Naive thymus-derived CD8-positive, alpha-beta T cell (primary cell): ENCODE measurements at regions not wholly inside any gene's neighbourhood (a gene's known extent, or its start where the extent isn't known, plus 50 kb on each side); places are given as distances from the start of the nearest gene placed in this dataset.
A peak's percentile ranks its signal among the peaks of the same experiment; 100 is the strongest.
"Not testable (repeated sequence)": the region's sequence is repeated elsewhere in the genome, so short reads cannot be mapped to it uniquely, and the experiment has no call there.

Experiments used
- ATAC-seq, 2 donors: fragments of 150-1000 bp; cut with Tn5 transposase in 1 of 2; sonication (Bioruptor Pico), chemical (Tn5 transposase) in 1 of 2; 1 replicate in 1 of 2; 2 replicates in 1 of 2; pipeline ENCODE4 v1.10.0; 2021; ENCODE audit warnings: mild to moderate bottlenecking in 2 of 2, moderate library complexity in 2 of 2
- POLR2A ChIA-PET: fragments of 350-600 bp; sonication (Branson Sonifier 250); formaldehyde crosslinking; loops from one replicate; lab custom pipeline; 2021; ENCODE audit warnings: antibody characterized with exemption; lab: Charles Lee
- DNase-seq, 10 donors: peaks; one replicate each; pipeline versions ENCODE4 v3.0.0 to v3.0.0-alpha.2; 2020 to 2022
- H3K27ac Mint-ChIP-seq, 10 donors: one replicate each; pipeline ENCODE4 v1.8.0; 2020 to 2022; ENCODE audit warnings: mild to moderate bottlenecking in 10 of 10, mixed read lengths in 10 of 10, moderate library complexity in 4 of 10, inconsistent platforms in 1 of 10
- H3K27me3 Mint-ChIP-seq, 5 donors: one replicate each; pipeline ENCODE4 v1.8.0; 2021 to 2022; ENCODE audit warnings: mixed read lengths in 5 of 5
- H3K36me3 Mint-ChIP-seq, 3 donors: one replicate each; pipeline ENCODE4 v1.8.0; 2020 to 2022; ENCODE audit warnings: mixed read lengths in 3 of 3, mild to moderate bottlenecking in 2 of 3, inconsistent platforms in 1 of 3
- H3K4me1 Mint-ChIP-seq, 4 donors: one replicate each; pipeline ENCODE4 v1.8.0; 2021 to 2022; ENCODE audit warnings: mixed read lengths in 4 of 4
- H3K4me3 Mint-ChIP-seq, 10 donors: one replicate each; pipeline ENCODE4 v1.8.0; 2020 to 2022; ENCODE audit warnings: mild to moderate bottlenecking in 10 of 10, mixed read lengths in 10 of 10, moderate library complexity in 6 of 10, inconsistent platforms in 1 of 10
- H3K9me3 Mint-ChIP-seq, 9 donors: one replicate each; pipeline ENCODE4 v1.8.0; 2020 to 2022; ENCODE audit warnings: mixed read lengths in 9 of 9, mild to moderate bottlenecking in 3 of 9, inconsistent platforms in 1 of 9, moderate library complexity in 1 of 9

DNA sequence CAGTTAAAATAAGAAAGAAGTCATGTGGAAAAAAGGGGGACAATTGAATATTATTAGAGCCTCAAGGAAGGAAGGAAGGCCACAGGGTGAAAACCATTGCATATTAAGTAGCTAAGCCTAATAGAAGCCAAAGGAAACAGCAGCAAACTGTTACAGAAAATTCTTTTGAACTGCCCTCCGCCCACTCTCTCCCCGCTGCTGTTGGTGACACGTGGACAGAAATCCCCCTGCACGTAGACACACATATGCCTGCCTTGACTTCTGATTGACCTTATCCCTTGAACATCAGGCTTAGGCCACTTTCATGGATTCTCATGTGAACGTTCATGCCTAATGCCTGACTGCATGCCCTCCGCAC, 229.1 kb downstream of the KCNRG start:
- no peaks in the 10 kb centered on the region for H3K36me3 Mint-ChIP-seq
- DNase-seq (no peak), ATAC-seq (no peak)
- no peaks in the 10 kb centered on the region for H3K9me3 Mint-ChIP-seq
- peaks cover 0 to 23% (median 2%) of the 10 kb centered on the region in 4 donors for H3K4me1 Mint-ChIP-seq
- H3K27ac Mint-ChIP-seq, result peak overlapping the region in 2 of 10 donors; percentile 57 to 61
- POLR2A ChIA-PET, result no interaction called here
- H3K27me3 Mint-ChIP-seq, result peaks cover 0 to 3% (median 0%) of the 10 kb centered on the region in 5 donors
- H3K4me3 Mint-ChIP-seq, result no peak overlapping the region

DNA sequence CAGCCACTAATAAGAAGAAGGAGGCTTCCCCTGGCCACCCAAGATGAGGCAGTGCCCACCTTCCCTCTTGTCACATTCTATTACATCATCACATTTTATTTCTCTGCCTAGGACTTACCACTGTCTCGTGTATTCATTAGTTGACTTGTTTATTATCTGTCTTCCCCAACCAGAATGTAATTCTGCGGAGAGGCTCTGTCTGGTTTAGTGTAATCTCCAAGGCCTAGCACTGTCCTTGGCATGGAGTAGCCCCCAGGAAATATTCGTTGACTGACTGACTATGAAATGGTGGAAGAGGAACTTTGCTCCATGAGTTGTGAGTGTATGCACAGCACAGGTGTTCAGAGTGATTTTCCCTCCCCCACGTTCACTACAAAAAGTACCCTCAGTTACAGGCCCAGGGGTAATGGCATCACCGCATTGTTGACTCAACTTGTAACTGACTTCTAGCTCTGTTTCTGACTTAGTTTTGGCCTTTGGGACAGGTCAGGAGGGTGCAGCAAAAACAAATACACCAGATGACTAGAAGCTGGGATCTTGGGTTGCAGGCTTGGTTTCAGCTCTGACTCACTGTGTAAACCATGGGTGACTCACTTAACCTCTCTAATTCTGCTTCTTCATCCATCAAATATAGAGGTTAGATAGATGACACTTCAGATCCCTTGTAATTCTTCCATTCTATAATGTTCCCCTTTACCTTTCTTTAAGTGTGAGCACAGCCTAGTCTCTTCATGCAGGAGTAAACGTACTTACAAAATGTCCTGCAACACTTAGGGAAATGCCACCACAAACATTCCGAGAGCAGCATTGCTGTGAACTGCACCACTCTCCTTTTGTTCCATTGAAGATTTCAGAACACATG, 229.7 kb downstream of the KCNRG start:
- peak overlapping the region in 1 of 10 donors; percentile 4 for H3K4me3 Mint-ChIP-seq
- H3K27ac Mint-ChIP-seq, result peak overlapping the region in 2 of 10 donors; percentile 57 to 61
- no peaks in the 10 kb centered on the region for H3K9me3 Mint-ChIP-seq
- peaks cover 0 to 3% (median 0%) of the 10 kb centered on the region in 5 donors for H3K27me3 Mint-ChIP-seq
- peaks cover 0 to 27% (median 2%) of the 10 kb centered on the region in 4 donors for H3K4me1 Mint-ChIP-seq
- DNase-seq (no peak), ATAC-seq (peak in 1 of 2 donors; percentile 35)
- H3K36me3 Mint-ChIP-seq, result no peaks in the 10 kb centered on the region
- POLR2A ChIA-PET, result no interaction called here

DNA sequence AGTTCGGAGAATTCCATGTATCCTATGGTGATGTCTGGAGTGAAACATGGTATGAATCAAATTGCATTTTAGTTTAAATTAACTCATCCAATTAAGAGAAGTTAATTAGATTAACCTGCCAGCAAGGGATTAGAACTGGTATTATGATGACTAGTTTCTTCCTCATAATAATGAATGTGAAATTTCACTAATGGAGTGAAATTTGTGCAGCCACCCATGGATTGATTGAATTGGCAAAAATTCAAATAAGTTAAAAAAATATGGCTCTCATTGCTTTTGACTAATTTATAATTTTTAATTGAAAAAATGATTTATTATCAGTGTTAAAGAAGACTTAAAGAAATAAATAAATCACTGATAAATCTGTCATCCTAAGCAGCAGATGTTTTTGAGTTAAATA, 232.0 kb downstream of the KCNRG start:
- Mint-ChIP-seq H3K9me3 (no peaks in the 10 kb centered on the region), H3K36me3 (peaks cover 0 to 4% (median 0%) of the 10 kb centered on the region in 3 donors), H3K27ac (no peak overlapping the region), H3K27me3 (peaks cover 0 to 3% (median 0%) of the 10 kb centered on the region in 5 donors), H3K4me3 (no peak overlapping the region), H3K4me1 (peaks cover 0 to 30% (median 2%) of the 10 kb centered on the region in 4 donors)
- no peak for ATAC-seq
- POLR2A ChIA-PET, result no interaction called here
- DNase-seq, result no peak

DNA sequence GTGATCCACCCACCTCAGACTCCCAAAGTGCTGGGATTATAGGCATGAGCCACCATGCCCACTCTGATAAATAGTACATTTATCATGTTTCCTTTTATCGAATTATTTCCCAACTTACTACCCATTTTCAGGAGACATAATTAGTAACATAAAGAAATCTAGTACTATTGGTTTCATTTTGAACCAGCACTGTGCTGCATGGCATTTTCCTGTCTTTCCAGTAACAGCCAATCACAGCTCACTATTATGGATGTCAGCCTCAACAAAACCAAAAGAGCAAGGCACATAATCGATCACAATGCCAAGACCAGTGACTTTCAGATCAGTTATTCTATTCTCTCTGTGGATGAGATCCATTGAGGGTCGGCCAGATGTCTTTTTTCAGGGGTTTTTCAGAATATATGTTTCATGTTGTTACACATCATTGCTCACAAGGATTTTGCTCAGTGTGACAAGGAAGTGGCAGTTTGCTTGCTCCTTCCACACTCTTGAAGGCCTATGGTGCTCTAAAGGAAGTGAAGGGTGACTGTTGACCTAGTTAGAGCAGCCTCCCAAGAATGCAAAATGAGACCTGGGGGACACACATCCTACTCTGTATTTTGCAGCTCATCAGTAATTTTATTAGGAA, 233.4 kb downstream of the KCNRG start:
- H3K9me3 Mint-ChIP-seq, result no peaks in the 10 kb centered on the region
- peak overlapping the region in 3 of 10 donors; percentile 20 to 37 (median 23) for H3K27ac Mint-ChIP-seq
- POLR2A ChIA-PET, result no interaction called here
- H3K36me3 Mint-ChIP-seq, result peaks cover 0 to 4% (median 0%) of the 10 kb centered on the region in 3 donors
- ATAC-seq (no peak), DNase-seq (no peak)
- peaks cover 0 to 3% (median 0%) of the 10 kb centered on the region in 5 donors for H3K27me3 Mint-ChIP-seq
- peak overlapping the region in 1 of 10 donors; percentile 13 for H3K4me3 Mint-ChIP-seq
- peaks cover 0 to 30% (median 2%) of the 10 kb centered on the region in 4 donors for H3K4me1 Mint-ChIP-seq

DNA sequence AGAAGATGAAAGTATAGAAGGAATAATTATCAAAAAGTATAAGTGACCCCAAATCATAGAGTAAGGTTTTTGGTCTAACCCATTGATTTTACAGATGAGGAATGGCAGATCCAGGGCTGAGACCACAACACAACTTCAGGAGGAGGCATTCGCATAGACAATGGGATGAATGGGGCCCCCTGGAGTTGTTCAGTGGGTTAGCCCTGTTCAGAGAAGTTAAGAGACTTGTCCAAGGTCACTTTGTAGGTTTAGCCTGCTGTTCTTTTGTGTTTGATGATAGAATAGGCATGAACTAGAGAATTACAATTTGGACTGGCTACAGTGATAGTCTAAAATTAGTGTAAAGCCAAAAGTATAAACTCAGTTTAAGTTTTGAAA, 233.9 kb downstream of the KCNRG start:
- no peaks in the 10 kb centered on the region for H3K9me3 Mint-ChIP-seq
- peak overlapping the region in 1 of 10 donors; percentile 13 for H3K4me3 Mint-ChIP-seq

DNA sequence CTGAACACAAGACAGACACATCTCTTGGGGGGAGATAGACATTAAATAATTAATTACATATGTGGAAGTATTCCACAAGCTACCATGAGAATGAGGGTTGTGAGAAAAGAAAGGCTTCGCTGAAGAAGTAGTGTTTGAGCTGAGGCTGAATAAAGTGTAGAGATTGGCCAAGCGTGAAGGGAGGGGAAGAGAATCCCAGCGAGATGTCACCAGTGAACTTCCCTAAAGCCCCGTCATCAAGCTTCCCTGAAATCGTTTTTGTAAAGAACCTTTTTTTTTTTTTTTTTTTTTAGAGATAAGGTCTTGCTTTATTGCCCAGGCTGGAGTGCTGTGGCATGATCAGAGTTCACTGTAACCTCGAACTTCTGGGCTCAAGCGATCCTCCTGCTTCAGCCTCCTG, 235.2 kb downstream of the KCNRG start:
- H3K4me3 Mint-ChIP-seq, result no peak overlapping the region
- DNase-seq (no peak), ATAC-seq (no peak)
- peaks cover 0 to 26% (median 3%) of the 10 kb centered on the region in 4 donors for H3K4me1 Mint-ChIP-seq
- peaks cover 0 to 3% (median 0%) of the 10 kb centered on the region in 5 donors for H3K27me3 Mint-ChIP-seq
- no peak overlapping the region for H3K27ac Mint-ChIP-seq
- no peaks in the 10 kb centered on the region for H3K9me3 Mint-ChIP-seq
- H3K36me3 Mint-ChIP-seq, result peaks cover 0 to 4% (median 0%) of the 10 kb centered on the region in 3 donors
- POLR2A ChIA-PET, result no interaction called here

More for the DNA sequence above, 233.9 kb downstream of the KCNRG start:
- POLR2A ChIA-PET, result no interaction called here
- H3K36me3 Mint-ChIP-seq, result peaks cover 0 to 4% (median 0%) of the 10 kb centered on the region in 3 donors
- H3K4me1 Mint-ChIP-seq, result peaks cover 0 to 30% (median 2%) of the 10 kb centered on the region in 4 donors
- DNase-seq, result no peak
- no peak for ATAC-seq
- peaks cover 0 to 3% (median 0%) of the 10 kb centered on the region in 5 donors for H3K27me3 Mint-ChIP-seq
- peak overlapping the region in 2 of 10 donors; percentile 23 to 37 for H3K27ac Mint-ChIP-seq

DNA sequence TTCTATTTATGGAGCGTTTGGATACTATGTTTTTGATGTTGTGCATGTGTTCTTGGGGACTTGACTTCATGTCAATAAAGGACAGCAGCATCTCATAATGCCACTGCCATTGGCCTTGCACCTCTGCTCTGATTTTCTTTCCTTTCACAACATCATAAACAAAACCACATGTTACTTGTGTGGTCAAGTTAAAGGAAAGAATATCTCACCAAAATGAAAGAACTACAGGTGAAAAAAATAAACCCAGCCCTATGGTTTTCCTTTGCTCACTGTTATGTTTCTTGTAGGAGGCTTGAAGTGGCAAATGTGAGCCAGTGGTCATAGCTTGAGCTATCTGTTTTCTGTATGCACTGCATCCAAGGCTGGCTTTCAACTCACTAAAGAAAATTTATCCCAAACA, 240.4 kb downstream of the KCNRG start:
- no peaks in the 10 kb centered on the region for H3K27me3 Mint-ChIP-seq
- ATAC-seq, result no peak
- no peak overlapping the region for H3K27ac Mint-ChIP-seq
- no peak overlapping the region for H3K4me3 Mint-ChIP-seq
- peaks cover 0 to 2% (median 0%) of the 10 kb centered on the region in 9 donors for H3K9me3 Mint-ChIP-seq
- peaks cover 5 to 33% (median 13%) of the 10 kb centered on the region in 4 donors for H3K4me1 Mint-ChIP-seq
- peak in 1 of 10 donors; percentile 31 for DNase-seq
- POLR2A ChIA-PET, result no interaction called here
- H3K36me3 Mint-ChIP-seq, result no peaks in the 10 kb centered on the region

DNA sequence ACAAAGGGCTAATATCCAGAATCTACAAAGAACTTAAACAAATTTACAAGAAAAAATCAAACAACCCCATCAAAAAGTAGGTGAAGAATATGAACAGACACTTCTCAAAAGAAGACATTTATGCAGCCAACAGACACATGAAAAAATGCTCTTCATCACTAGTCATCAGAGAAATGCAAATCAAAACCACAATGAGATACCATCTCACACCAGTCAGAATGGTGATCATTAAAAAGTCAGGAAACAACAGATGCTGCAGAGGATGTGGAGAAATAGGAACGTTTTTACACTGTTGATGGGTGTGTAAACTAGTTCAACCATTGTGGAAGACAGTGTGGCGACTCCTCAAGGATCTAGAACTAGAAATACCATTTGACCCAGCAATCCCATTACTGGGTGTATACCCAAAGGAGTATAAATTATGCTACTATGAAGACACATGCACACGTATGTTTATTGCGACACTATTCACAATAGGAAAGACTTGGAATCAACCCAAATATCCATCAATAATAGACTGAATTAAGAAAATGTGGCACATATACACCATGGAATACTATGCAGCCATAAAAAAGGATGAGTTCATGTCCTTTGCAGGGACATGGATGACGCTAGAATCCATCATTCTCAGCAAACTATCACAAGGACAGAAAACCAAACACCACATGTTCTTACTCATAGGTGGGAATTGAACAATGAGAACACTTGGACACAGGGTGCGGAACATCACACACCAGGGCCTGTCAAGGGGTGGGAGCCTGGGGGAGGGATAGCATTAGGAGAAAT, 241.5 kb downstream of the KCNRG start:
- ATAC-seq, POLR2A ChIA-PET, H3K9me3 Mint-ChIP-seq, H3K27me3 Mint-ChIP-seq, DNase-seq, H3K36me3 Mint-ChIP-seq: not testable (repeated sequence)
- Mint-ChIP-seq H3K4me3 (peak overlapping the region in 3 of 10 donors; percentile 14 to 57 (median 52)), H3K27ac (peak overlapping the region in 4 of 10 donors; percentile 1 to 71 (median 22)), H3K4me1 (peaks cover 5 to 33% (median 13%) of the 10 kb centered on the region in 4 donors)

DNA sequence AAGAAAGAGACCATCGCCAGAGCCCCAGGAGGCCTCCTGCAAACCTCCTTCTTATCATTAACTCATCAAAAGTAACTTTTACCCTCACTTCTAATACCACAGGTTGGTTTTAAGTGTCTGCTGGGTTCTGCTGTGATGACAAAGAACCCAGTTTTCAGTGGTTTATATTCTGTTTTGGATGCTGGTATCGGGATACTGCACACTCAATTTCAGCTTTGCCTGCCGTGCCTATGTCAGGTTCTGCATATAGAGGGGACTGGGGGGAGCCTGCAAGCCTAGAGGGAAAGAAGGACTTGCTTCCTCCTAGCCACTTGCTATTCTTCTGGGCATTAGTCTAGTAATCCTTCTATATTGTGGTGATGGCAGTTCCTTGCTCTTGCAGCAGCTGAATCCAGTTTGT, 242.4 kb downstream of the KCNRG start:
- no peak for DNase-seq
- no peaks in the 10 kb centered on the region for H3K27me3 Mint-ChIP-seq
- no peak for ATAC-seq
- H3K36me3 Mint-ChIP-seq, result no peaks in the 10 kb centered on the region
- peaks cover 5 to 33% (median 13%) of the 10 kb centered on the region in 4 donors for H3K4me1 Mint-ChIP-seq
- POLR2A ChIA-PET, result no interaction called here
- H3K9me3 Mint-ChIP-seq, result peaks cover 0 to 2% (median 0%) of the 10 kb centered on the region in 9 donors
- no peak overlapping the region for H3K4me3 Mint-ChIP-seq
- H3K27ac Mint-ChIP-seq, result no peak overlapping the region

DNA sequence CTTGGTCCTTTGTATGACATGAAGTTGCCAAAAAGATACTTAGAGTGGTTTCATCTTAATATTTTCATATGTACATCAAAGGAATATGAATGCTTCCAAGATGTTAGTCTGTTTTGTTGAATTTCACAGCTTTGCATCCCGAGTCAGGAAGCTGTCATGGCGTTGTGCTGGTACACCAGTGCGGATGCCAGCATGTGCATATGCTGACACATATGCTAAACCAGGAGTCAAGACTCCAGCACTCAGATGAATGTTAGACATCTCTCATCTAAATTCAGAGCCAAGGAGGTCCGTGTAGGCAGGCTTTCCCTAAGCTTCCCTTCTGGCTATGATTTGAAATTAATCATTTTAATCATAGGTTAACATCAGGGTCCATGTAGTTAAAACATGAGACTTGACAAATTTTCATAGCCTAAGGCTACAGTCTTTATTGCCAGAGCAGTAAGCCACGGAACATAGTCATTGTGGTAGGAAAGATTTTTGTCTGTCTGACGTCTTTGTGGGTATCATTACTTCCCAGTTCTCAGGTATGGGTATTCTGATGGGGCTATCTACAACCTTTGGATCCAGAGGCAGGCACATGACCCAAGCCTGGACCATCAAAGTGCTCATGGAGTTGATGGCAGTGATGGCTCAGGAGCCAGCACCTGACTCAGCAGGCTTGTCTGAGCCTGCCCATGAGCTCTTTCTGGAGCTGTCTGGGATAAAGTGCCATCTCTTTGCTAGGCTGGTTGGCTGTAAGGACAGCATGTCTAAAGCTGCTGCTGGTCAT, 246.1 kb downstream of the KCNRG start:
- ATAC-seq, result no peak
- Mint-ChIP-seq H3K27me3 (peaks cover 0 to 3% (median 0%) of the 10 kb centered on the region in 5 donors), H3K36me3 (no peaks in the 10 kb centered on the region)

DNA sequence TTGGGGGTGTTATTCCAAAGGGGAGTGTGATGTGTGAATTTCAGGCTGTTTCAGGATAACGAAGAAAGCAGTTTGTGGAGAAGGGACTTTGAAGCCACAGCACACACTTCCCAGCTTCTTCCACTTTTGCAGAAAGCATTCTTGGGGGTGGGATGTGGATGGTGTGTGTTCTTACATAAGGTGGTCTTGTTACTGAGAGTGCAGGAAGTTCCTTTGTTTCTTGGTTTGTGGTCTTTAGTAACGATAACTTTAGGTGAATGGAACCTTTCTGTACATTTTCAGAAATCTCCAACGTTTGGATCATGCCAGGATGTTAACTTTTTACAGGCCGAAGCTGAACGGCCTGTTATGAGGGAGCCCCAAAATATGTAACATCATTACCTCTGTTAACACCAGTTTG, 251.8 kb downstream of the KCNRG start:
- H3K27ac Mint-ChIP-seq, result no peak overlapping the region
- POLR2A ChIA-PET, result no interaction called here
- H3K4me1 Mint-ChIP-seq, result peaks cover 0 to 2% (median 0%) of the 10 kb centered on the region in 4 donors
- H3K27me3 Mint-ChIP-seq, result peaks cover 0 to 12% (median 3%) of the 10 kb centered on the region in 5 donors
- no peak overlapping the region for H3K4me3 Mint-ChIP-seq
- no peaks in the 10 kb centered on the region for H3K36me3 Mint-ChIP-seq
- no peaks in the 10 kb centered on the region for H3K9me3 Mint-ChIP-seq
- no peak for ATAC-seq
- DNase-seq, result no peak

More for the DNA sequence above, 246.1 kb downstream of the KCNRG start:
- no peak overlapping the region for H3K4me3 Mint-ChIP-seq
- no peak for DNase-seq
- peaks cover 2 to 19% (median 6%) of the 10 kb centered on the region in 4 donors for H3K4me1 Mint-ChIP-seq
- peaks cover 0 to 2% (median 0%) of the 10 kb centered on the region in 9 donors for H3K9me3 Mint-ChIP-seq
- H3K27ac Mint-ChIP-seq, result no peak overlapping the region
- POLR2A ChIA-PET, result no interaction called here

DNA sequence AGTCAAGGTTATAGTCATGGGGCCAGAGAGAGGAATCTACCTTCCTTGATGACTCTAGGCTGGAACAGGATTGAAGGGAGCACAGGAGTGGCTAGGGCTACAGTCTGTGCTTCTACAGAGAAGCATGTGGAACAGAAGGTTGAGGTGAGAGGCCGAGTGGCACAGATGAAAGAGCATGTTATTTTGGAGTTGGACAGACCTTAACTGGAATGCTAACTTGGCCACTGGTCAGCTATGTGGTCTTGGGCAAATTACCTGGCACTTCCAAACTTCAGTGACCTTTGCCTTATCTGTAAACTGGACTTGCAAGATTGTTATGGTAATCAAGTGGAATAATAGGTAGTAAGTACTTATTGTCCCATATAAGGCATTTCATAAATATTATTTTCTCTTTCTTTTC, 252.7 kb downstream of the KCNRG start:
- no peak for DNase-seq
- Mint-ChIP-seq H3K4me1 (peaks cover 0 to 2% (median 0%) of the 10 kb centered on the region in 4 donors), H3K9me3 (no peaks in the 10 kb centered on the region), H3K27ac (no peak overlapping the region), H3K36me3 (no peaks in the 10 kb centered on the region), H3K4me3 (no peak overlapping the region), H3K27me3 (peaks cover 0 to 16% (median 3%) of the 10 kb centered on the region in 5 donors)
- no peak for ATAC-seq
- POLR2A ChIA-PET, result no interaction called here
